OCI-LY7 (cell line): ENCODE measurements at regions not wholly inside any gene's neighbourhood (a gene's known extent, or its start where the extent isn't known, plus 50 kb on each side); places are given as distances from the start of the nearest gene placed in this dataset.

ENCODE experiments used
- BruUV-seq: library from RNA; stranded (reverse); fragments of 400-500 nt; replicated peaks from 2 replicates; lab custom pipeline; 2021; lab: Mats Ljungman, UMichigan
- CTCF ChIA-PET: fragments of 300-600 bp; sonication (Branson Sonifier 250); formaldehyde crosslinking; loops from one replicate; lab custom pipeline; 2022; ENCODE audit warnings: antibody characterized with exemption; ENCODE audit not compliant: unreplicated experiment; lab: Charles Lee
- POLR2A ChIA-PET: fragments of 300-600 bp; sonication (Branson Sonifier 250); formaldehyde crosslinking; loops from one replicate; lab custom pipeline; 2022; ENCODE audit warnings: antibody characterized with exemption; lab: Charles Lee
- DNase-seq: peaks from one replicate; pipeline ENCODE4 v3.0.0-alpha.2; 2015; ENCODE audit warnings: low spot score
- H2AFZ ChIP-seq: fragments of 200-600 bp; sonication (generic), shearing (Covaris generic); 2 replicates; pipeline ENCODE4 v1.6.1; 2014; ENCODE audit warnings: mild to moderate bottlenecking, antibody characterized with exemption, low read length, moderate library complexity
- H3K27ac ChIP-seq: fragments of 200-600 bp; sonication (generic); 2 replicates; pipeline ENCODE4 v1.5.1; 2014; ENCODE audit warnings: mixed run types, low read depth, mild to moderate bottlenecking, moderate library complexity, low read length, inconsistent platforms; ENCODE audit not compliant: poor library complexity, severe bottlenecking
- H3K36me3 ChIP-seq: fragments of 200-600 bp; sonication (generic); 2 replicates; pipeline ENCODE4 v1.6.1; 2014; ENCODE audit warnings: mild to moderate bottlenecking, antibody characterized with exemption, low read length, moderate library complexity, mixed read lengths; ENCODE audit not compliant: insufficient read depth
- H3K4me1 ChIP-seq: fragments of 200-600 bp; sonication (generic); 2 replicates; pipeline ENCODE4 v1.5.1; 2014; ENCODE audit warnings: mild to moderate bottlenecking, low read length; ENCODE audit not compliant: insufficient read depth, poor library complexity, severe bottlenecking
- H3K4me2 ChIP-seq: fragments of 200-600 bp; sonication (generic); 2 replicates; pipeline ENCODE4 v1.6.1; 2014; ENCODE audit warnings: mild to moderate bottlenecking, low read length
- H3K4me3 ChIP-seq: fragments of 200-600 bp; sonication (generic); 2 replicates; pipeline ENCODE4 v1.5.1; 2014; ENCODE audit warnings: mild to moderate bottlenecking, low read depth, low read length; ENCODE audit not compliant: poor library complexity, severe bottlenecking
- H3K79me2 ChIP-seq: fragments of 200-600 bp; sonication (generic); 2 replicates; pipeline ENCODE4 v1.6.1; 2016; ENCODE audit warnings: low read depth, mild to moderate bottlenecking, low read length, moderate library complexity, mixed read lengths; ENCODE audit not compliant: insufficient read depth
- H3K9me2 ChIP-seq: fragments of 200-600 bp; sonication (generic); 2 replicates; pipeline ENCODE4 v1.6.1; 2016; ENCODE audit warnings: mild to moderate bottlenecking, low read length, mixed read lengths; ENCODE audit not compliant: insufficient read depth
- H3K9me3 ChIP-seq: fragments of 200-600 bp; sonication (generic); 2 replicates; pipeline ENCODE4 v1.6.1; 2014; ENCODE audit warnings: mild to moderate bottlenecking, mixed run types, low read length, mixed read lengths
- H4K20me1 ChIP-seq: fragments of 200-600 bp; sonication (generic); 2 replicates; pipeline ENCODE4 v1.6.1; 2014; ENCODE audit warnings: mild to moderate bottlenecking, antibody characterized with exemption, low read length, moderate library complexity, mixed read lengths; ENCODE audit not compliant: insufficient read depth
- CTCF ChIP-seq: fragments of 200-600 bp; sonication (generic); conservative IDR thresholded peaks from 2 replicates; pipeline ENCODE4 v1.5.1; 2014; ENCODE audit warnings: mild to moderate bottlenecking, antibody characterized with exemption, low read length, moderate library complexity, mixed read lengths
- EZH2phosphoT487 ChIP-seq: fragments of 200-600 bp; sonication (generic); IDR thresholded peaks from 2 replicates; pipeline ENCODE4 v1.6.1; 2018; ENCODE audit warnings: low read depth, borderline replicate concordance, mild to moderate bottlenecking, mixed run types, antibody characterized with exemption, low read length, moderate library complexity, mixed read lengths
- intact Hi-C: fragments of 100-400 bp; cut with micrococcal nuclease; formaldehyde crosslinking; loops from one replicate; pipeline ENCODE4 v1.10.0; 2022; ENCODE audit not compliant: unreplicated experiment

GRCh38 chr2:733495-733894 lies 56.3 kb upstream of the TMEM18 start:
- Histone ChIP-seq H3K79me2 (no peaks in the 10 kb centered on the region), H3K4me2 (no peak overlapping the region), H3K9me2 (no peaks in the 10 kb centered on the region), H3K36me3 (no peaks in the 10 kb centered on the region), H3K4me3 (no peak overlapping the region), H3K9me3 (no peaks in the 10 kb centered on the region), H2AFZ (no peak overlapping the region), H4K20me1 (no peaks in the 10 kb centered on the region), H3K4me1 (no peaks in the 10 kb centered on the region), H3K27ac (no peak overlapping the region)
- ChIA-PET CTCF (no interaction called here), POLR2A (interaction anchor here (1.0 kb wide), 1 partner anchor 8 kb away, joined by 3 read pairs; no protein-coding TSS in a partner anchor)
- BruUV-seq, result no TSS peak
- intact Hi-C loops, result no loop called here
- no peak for TF ChIP-seq EZH2phosphoT487
- no peak for DNase-seq

DNA sequence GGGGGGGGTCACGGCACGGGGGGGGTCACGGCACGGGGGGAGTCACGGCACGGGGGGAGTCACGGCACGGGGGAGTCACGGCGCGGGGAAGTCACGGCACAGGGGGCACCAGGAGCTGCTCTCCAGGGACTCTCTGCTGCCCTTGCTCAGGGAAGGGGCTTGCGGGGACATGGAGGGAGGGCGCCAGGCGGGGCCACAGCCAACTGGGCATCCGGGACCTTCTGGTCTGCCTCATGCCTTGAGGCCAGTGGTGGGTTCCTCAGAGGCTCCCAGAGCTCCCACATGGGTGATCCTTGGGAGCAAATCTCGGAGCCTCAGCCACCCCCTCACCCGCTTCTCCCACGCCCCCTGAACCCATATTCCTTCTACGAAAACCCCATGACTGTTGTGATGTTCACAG lies 55.8 kb upstream of the TMEM18 start:
- H4K20me1 ChIP-seq, result no peaks in the 10 kb centered on the region
- no peak for DNase-seq
- no peak overlapping the region for H2AFZ ChIP-seq
- H3K36me3 ChIP-seq, result no peaks in the 10 kb centered on the region
- H3K4me3 ChIP-seq, result no peak overlapping the region
- H3K27ac ChIP-seq, result no peak overlapping the region
- H3K79me2 ChIP-seq, result no peaks in the 10 kb centered on the region
- CTCF ChIA-PET, result no interaction called here
- TF ChIP-seq CTCF, result no peak
- TF ChIP-seq EZH2phosphoT487, result no peak
- intact Hi-C loops, result no loop called here
- H3K9me2 ChIP-seq, result no peaks in the 10 kb centered on the region
- no peak overlapping the region for H3K4me2 ChIP-seq
- BruUV-seq, result no TSS peak
- no peaks in the 10 kb centered on the region for H3K4me1 ChIP-seq
- H3K9me3 ChIP-seq, result no peaks in the 10 kb centered on the region
- POLR2A ChIA-PET, result no interaction called here

DNA sequence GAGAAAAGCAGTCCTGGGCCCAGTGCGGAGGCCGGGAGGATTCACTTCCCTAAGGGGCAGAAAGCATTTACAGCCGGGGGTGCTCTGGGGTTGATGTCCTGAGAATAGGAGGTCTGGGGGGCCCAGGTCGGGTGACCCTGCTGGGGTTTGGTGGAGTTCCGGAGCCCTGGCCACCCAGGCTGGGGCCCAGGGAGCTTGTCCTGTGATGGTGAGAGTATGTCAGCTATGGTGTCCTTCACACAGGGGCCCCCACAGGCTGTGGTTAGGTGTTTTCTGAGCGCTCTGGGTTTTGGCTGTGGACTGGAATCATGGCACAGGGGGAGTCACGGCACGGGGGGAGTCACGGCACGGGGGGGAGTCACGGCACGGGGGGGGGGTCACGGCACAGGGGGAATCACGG lies 54.5 kb upstream of the TMEM18 start:
- ChIA-PET CTCF (no interaction called here), POLR2A (interaction anchor here (0.6 kb wide), 1 partner anchor 8 kb away, joined by 3 read pairs; no protein-coding TSS in a partner anchor)
- intact Hi-C loops, result no loop called here
- BruUV-seq, result no TSS peak
- Histone ChIP-seq H3K4me1 (no peaks in the 10 kb centered on the region), H3K9me2 (no peaks in the 10 kb centered on the region), H3K79me2 (no peaks in the 10 kb centered on the region), H3K9me3 (no peaks in the 10 kb centered on the region), H4K20me1 (no peaks in the 10 kb centered on the region), H3K4me2 (no peak overlapping the region), H3K4me3 (no peak overlapping the region), H3K27ac (no peak overlapping the region), H3K36me3 (no peaks in the 10 kb centered on the region), H2AFZ (no peak overlapping the region)
- DNase-seq, result no peak
- TF ChIP-seq CTCF (no peak), EZH2phosphoT487 (no peak)
